HL-60 (cell line): ENCODE measurements at regions not wholly inside any gene's neighbourhood (a gene's known extent, or its start where the extent isn't known, plus 50 kb on each side); places are given as distances from the start of the nearest gene placed in this dataset.

ENCODE experiments used
- DNase-seq, 2 experiments: peaks; one replicate each; pipeline ENCODE4 v3.0.0-alpha.2; 2010 to 2020; ENCODE audit warnings: low read depth in 1 of 2, low spot score in 1 of 2
- H3K27ac ChIP-seq: fragments of 250-450 bp; sonication (Bioruptor Pico); replicated peaks from 2 replicates; pipeline ENCODE4 v1.5.1; 2020; ENCODE audit warnings: mild to moderate bottlenecking, moderate library complexity
- H3K27me3 ChIP-seq: fragments of 250-450 bp; sonication (Bioruptor Pico); 2 replicates; pipeline ENCODE4 v1.5.1; 2021; ENCODE audit warnings: mild to moderate bottlenecking, moderate library complexity; ENCODE audit not compliant: insufficient read depth, poor library complexity, severe bottlenecking
- H3K4me3 ChIP-seq: replicated peaks from 2 replicates; pipeline ENCODE4 v1.5.1; 2011; ENCODE audit warnings: mild to moderate bottlenecking, control low read depth, low read length; ENCODE audit not compliant: insufficient read depth
- CTCF ChIP-seq: IDR thresholded peaks from one replicate; pipeline ENCODE4 v1.5.1; 2011; ENCODE audit warnings: low read length, control low read depth, inconsistent platforms; ENCODE audit not compliant: insufficient read depth
- GABPA ChIP-seq: IDR thresholded peaks from 2 replicates; pipeline ENCODE4 v1.6.1; 2012; ENCODE audit warnings: low read depth
- POLR2AphosphoS5 ChIP-seq: IDR thresholded peaks from 2 replicates; pipeline ENCODE4 v1.6.1; 2012; ENCODE audit warnings: low read depth
- REST ChIP-seq: IDR thresholded peaks from 2 replicates; pipeline ENCODE4 v1.6.1; 2012; ENCODE audit warnings: low read depth; ENCODE audit not compliant: insufficient replicate concordance
- SPI1 ChIP-seq: IDR thresholded peaks from 2 replicates; pipeline ENCODE4 v1.6.1; 2012; ENCODE audit warnings: low read depth, mild to moderate bottlenecking, borderline replicate concordance

- DNase-seq = no peak
- Histone ChIP-seq H3K27me3 (no peaks in the 10 kb centered on the region), H3K27ac (no peak overlapping the region), H3K4me3 (no peak overlapping the region)
- TF ChIP-seq GABPA = no peak
- TF ChIP-seq CTCF = no peak
- no peak for TF ChIP-seq POLR2AphosphoS5
- no peak for TF ChIP-seq SPI1
- TF ChIP-seq REST = no peak
Observed at GRCh38 chr13:87322386-87322785, 348.8 kb upstream of the SLITRK5 start.

- TF ChIP-seq POLR2AphosphoS5 (no peak), SPI1 (no peak), REST (no peak), GABPA (no peak), CTCF (no peak)
- H3K27me3 ChIP-seq = no peaks in the 10 kb centered on the region
- H3K27ac ChIP-seq = no peak overlapping the region
- DNase-seq = no peak
- H3K4me3 ChIP-seq = no peak overlapping the region
Observed at GRCh38 chr13:87324558-87324957, 346.6 kb upstream of the SLITRK5 start.

- no peak for TF ChIP-seq POLR2AphosphoS5
- no peak for TF ChIP-seq GABPA
- no peak for TF ChIP-seq REST
- no peak for TF ChIP-seq SPI1
- no peak for TF ChIP-seq CTCF
- DNase-seq = no peak
Observed at GRCh38 chr13:87331178-87331577, 340.0 kb upstream of the SLITRK5 start.

More at GRCh38 chr13:87331178-87331577, 340.0 kb upstream of the SLITRK5 start:
- Histone ChIP-seq H3K27me3 (no peaks in the 10 kb centered on the region), H3K4me3 (no peak overlapping the region), H3K27ac (no peak overlapping the region)
